ENCODE measurements at regions not wholly inside any gene's neighbourhood (a gene's known extent, or its start where the extent isn't known, plus 50 kb on each side); places are given as distances from the start of the nearest gene placed in this dataset.
"Not testable (repeated sequence)": the region's sequence is repeated elsewhere in the genome, so short reads cannot be mapped to it uniquely, and the experiment has no call there.

- no peaks in the 10 kb centered on the region for H3K27me3 ChIP-seq
- intact Hi-C loops (cut with DNase I; ENCODE audit: low total_unique reads) = no loop called here
- no peak for TF ChIP-seq POLR2A (IDR thresholded peaks at IDR 0.05)
- TF ChIP-seq, protein P1, sequence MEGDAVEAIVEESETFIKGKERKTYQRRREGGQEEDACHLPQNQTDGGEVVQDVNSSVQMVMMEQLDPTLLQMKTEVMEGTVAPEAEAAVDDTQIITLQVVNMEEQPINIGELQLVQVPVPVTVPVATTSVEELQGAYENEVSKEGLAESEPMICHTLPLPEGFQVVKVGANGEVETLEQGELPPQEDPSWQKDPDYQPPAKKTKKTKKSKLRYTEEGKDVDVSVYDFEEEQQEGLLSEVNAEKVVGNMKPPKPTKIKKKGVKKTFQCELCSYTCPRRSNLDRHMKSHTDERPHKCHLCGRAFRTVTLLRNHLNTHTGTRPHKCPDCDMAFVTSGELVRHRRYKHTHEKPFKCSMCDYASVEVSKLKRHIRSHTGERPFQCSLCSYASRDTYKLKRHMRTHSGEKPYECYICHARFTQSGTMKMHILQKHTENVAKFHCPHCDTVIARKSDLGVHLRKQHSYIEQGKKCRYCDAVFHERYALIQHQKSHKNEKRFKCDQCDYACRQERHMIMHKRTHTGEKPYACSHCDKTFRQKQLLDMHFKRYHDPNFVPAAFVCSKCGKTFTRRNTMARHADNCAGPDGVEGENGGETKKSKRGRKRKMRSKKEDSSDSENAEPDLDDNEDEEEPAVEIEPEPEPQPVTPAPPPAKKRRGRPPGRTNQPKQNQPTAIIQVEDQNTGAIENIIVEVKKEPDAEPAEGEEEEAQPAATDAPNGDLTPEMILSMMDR (IDR thresholded peaks at IDR 0.05) = no peak
- no peaks in the 10 kb centered on the region for H3K36me3 ChIP-seq (ENCODE audit: low read depth, missing control alignments)
- no peak for DNase-seq
- no peak overlapping the region for H3K4me3 ChIP-seq
- H3K4me1 ChIP-seq = no peaks in the 10 kb centered on the region
- H3K9me3 ChIP-seq = no peaks in the 10 kb centered on the region
- WGBS, 2 donors = 58 to 62% methylated on average over 3 of the region's 3 CpGs
- H3K27ac ChIP-seq = no peak overlapping the region
These were observed 175.0 kb upstream of the SYT10 start for GRCh38 chr12:33614630-33615029.

GRCh38 chr12:33617218-33617617 lies 177.6 kb upstream of the SYT10 start:
- H3K27ac ChIP-seq = no peak overlapping the region
- no peaks in the 10 kb centered on the region for H3K9me3 ChIP-seq
- 66 to 90% methylated on average over 3 of the region's 3 CpGs for WGBS, 2 donors
- no peak overlapping the region for H3K4me3 ChIP-seq
- H3K36me3 ChIP-seq (ENCODE audit: low read depth, missing control alignments) = no peaks in the 10 kb centered on the region
- no peak for DNase-seq
- intact Hi-C loops (cut with DNase I; ENCODE audit: low total_unique reads) = no loop called here
- H3K4me1 ChIP-seq = no peaks in the 10 kb centered on the region
- TF ChIP-seq, protein P1 (IDR thresholded peaks at IDR 0.05) = no peak
- no peak for TF ChIP-seq POLR2A (IDR thresholded peaks at IDR 0.05)
- H3K27me3 ChIP-seq = no peaks in the 10 kb centered on the region

DNA sequence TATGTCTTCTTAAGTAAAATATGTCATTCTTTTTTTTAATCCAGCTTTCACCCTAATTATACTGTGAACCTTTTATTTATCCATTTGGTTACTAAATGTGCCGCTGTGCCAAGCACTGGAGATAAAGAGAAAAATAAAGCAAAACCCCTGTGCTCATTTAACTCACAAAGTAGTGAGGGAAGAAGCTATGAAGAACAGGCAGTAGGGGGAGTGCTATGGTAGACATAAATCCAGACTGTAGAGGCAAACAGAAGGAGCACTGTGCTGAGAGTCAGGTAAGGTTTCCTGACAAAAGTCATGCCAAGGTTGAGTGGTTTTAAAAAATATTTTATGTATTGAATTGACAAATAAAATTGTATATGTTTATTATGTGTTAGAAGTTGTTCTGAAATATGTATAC lies 188.5 kb upstream of the SYT10 start:
- H3K4me3 ChIP-seq = no peak overlapping the region
- H3K27me3 ChIP-seq = no peaks in the 10 kb centered on the region
- intact Hi-C loops (cut with DNase I; ENCODE audit: low total_unique reads) = no loop called here
- DNase-seq = no peak
- no peak for TF ChIP-seq POLR2A (IDR thresholded peaks at IDR 0.05)
- TF ChIP-seq, protein P1 (IDR thresholded peaks at IDR 0.05) = no peak
- no peak overlapping the region for H3K27ac ChIP-seq
- no peaks in the 10 kb centered on the region for H3K4me1 ChIP-seq
- H3K36me3 ChIP-seq (ENCODE audit: low read depth, missing control alignments) = no peaks in the 10 kb centered on the region
- 71 to 74% methylated on average over 1 of the region's 1 CpG for WGBS, 2 donors
- H3K9me3 ChIP-seq = no peaks in the 10 kb centered on the region

DNA sequence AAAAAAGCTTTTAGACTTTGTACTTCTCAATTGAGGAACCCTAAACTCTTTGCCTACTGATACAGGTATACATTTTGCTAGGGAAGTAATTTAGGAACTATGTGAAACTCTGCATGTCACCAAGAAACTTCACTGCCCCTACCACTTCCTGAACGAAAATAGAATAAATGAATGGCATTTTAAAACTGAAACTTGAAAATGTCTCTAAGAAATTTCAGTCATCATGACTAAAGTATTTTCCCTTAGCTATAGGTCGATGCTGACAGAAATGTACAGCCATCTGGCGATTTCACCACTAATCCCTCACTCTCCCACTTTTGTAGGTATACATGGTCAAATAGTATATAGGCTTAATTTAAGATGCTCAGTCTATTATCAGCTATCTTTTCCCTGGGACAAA lies 194.9 kb upstream of the SYT10 start:
- intact Hi-C loops (cut with DNase I; ENCODE audit: low total_unique reads) = no loop called here
- TF ChIP-seq, protein P1 (IDR thresholded peaks at IDR 0.05) = no peak
- TF ChIP-seq POLR2A (IDR thresholded peaks at IDR 0.05) = no peak
- H3K36me3 ChIP-seq (ENCODE audit: low read depth, missing control alignments) = no peaks in the 10 kb centered on the region

DNA sequence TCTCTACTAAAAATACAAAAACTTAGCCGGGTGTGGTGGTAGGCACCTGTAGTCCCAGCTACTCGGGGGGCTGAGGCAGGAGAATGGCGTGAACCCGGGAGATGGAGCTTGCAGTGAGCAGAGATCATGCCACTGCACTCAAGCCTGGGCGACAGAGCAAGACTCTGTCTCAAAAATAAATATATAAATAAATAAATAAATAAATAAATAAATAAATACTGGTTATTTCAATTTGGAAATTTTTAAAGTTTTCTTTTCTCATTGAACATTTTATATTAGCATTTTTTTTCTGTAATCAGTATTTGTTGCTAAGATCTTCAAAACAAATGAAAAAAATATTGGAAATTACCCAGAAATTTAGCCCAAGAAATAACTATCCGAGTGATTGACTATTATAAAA lies 197.3 kb upstream of the SYT10 start:
- H3K4me3 ChIP-seq; H3K4me1 ChIP-seq; H3K27me3 ChIP-seq; H3K36me3 ChIP-seq (ENCODE audit: low read depth, missing control alignments); DNase-seq; H3K27ac ChIP-seq; intact Hi-C loops (cut with DNase I; ENCODE audit: low total_unique reads); H3K9me3 ChIP-seq: not testable (repeated sequence)
- WGBS, 2 donors = 85 to 93% methylated on average over 6 of the region's 6 CpGs

More for the DNA sequence above, 194.9 kb upstream of the SYT10 start:
- Histone ChIP-seq H3K4me3 (no peak overlapping the region), H3K27me3 (no peaks in the 10 kb centered on the region), H3K4me1 (no peaks in the 10 kb centered on the region), H3K27ac (no peak overlapping the region), H3K9me3 (no peaks in the 10 kb centered on the region)
- 84 to 85% methylated on average over 3 of the region's 3 CpGs for WGBS, 2 donors
- DNase-seq = no peak
